HG03025 (cell line): ENCODE measurements at regions not wholly inside any gene's neighbourhood (a gene's known extent, or its start where the extent isn't known, plus 50 kb on each side); places are given as distances from the start of the nearest gene placed in this dataset.

Experiments used
- ATAC-seq: cut with Tn5 transposase; IDR thresholded peaks from one replicate; pipeline ENCODE4 v1.9.1; 2021; ENCODE audit warnings: mild to moderate bottlenecking, moderate library complexity; ENCODE audit not compliant: unreplicated experiment, low FRiP score

DNA sequence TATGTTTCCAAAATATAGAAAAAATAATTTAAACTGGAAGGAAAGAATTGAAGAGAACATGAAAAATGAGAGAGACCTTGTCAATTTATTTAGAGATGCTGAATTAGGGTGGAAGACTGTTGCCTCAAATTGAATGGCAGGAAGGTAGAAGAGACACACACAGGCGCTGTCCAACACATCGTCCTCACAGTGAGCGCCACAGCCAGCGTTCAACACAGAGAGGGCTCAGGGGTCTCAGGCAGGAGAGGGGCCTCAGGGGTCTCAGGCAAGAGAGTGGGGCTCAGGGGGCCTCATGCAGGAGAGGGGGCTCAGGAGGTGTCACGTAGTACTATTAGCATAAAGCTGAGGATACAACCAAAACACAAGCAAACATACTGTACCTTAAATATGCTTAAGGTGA lies 65.7 kb downstream of the TMEM18 start:
- ATAC-seq: no peak

- no peak for ATAC-seq
These were observed 66.7 kb downstream of the TMEM18 start for GRCh38 chr2:610491-610890.

GRCh38 chr2:609881-610280 lies 67.3 kb downstream of the TMEM18 start:
- no peak for ATAC-seq

- no peak for ATAC-seq
These were observed 67.8 kb downstream of the TMEM18 start for GRCh38 chr2:609449-609848.

DNA sequence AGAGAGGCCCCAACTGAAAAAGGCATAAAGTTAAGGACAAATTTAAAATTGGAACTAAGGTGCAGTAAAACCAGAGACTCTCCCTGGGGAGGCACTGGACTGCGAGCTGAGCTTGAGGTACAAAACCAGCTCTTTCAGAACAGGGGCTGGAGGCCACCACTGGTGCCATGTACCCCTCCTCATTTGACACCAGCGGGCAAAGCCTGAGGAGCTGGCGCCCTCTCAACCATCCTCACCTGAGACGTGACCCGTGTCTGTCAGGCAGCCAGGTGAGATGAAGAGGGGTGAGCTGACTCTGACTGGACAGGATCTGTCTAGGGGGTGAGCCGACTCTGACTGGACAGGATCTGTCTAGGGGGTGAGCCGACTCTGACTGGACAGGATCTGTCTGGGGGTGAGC lies 68.5 kb downstream of the TMEM18 start:
- ATAC-seq: no peak

GRCh38 chr2:608297-608696 lies 68.9 kb downstream of the TMEM18 start:
- ATAC-seq: no peak

GRCh38 chr2:607709-608108 lies 69.5 kb downstream of the TMEM18 start:
- no peak for ATAC-seq

DNA sequence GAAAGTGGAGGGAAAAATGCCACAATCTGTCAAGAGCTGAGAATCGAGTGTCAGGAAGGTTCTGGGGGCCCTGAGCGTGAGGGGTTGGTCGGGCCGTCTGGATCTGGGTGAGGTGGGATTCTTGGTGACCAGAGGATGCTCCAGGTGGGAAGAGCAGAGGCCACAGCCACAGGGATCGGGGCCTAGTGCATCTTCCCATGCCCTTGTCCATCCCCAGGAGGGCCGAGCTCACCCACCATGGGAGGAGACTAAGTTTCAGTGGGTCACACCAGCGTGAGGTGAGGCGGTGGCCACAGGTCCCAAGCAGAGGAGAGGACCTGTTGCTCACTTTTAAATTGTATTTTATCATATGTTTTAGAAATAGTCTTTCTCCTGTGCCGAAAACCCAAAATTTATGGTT lies 70.0 kb downstream of the TMEM18 start:
- no peak for ATAC-seq

DNA sequence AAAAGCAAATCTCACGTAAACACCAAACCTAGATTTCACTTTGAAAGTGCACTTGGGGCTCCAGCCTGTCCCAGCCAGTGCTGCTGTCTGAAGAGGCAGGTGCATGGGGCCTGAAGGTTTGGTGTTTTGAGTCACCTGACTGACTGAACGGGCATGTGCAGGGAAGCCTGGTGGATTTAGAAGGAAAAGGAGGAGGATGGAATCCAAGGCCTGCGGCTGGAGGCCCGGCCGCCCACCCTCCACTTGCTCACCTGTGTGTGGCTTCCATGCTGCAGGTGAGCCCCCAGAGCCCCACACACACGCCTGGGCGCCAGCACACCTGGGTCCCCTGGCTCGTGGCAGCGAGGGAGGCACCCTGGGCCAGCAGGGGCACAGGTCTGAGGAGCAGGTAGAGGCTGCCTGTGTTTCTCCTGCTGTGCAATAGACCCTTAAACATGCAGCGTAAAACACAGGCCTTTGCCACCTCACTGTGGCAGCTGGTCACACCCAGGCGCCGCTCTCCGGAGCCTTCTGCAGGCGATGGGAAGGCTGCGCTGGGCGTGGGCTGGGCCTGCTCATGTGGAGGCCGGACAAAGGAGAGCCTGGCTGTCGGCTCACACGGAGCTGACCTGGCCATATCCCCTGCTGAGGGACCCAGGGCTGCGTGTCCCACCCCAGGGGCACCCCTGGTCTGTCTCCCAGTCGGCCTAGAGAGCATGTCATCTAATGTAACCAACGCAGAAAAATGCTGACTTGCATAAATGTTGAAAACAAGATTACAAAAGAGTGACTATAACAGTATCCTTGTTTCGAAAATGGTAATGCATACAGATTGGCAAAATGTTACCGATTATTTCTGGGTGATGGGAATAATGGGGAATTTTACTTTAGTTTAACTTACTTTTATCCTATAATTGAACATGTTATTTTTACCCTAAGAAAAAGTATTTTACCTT lies 71.3 kb downstream of the TMEM18 start:
- ATAC-seq: no peak

GRCh38 chr2:604854-605524 lies 72.2 kb downstream of the TMEM18 start:
- ATAC-seq: no peak

GRCh38 chr2:604385-604784 lies 72.8 kb downstream of the TMEM18 start:
- no peak for ATAC-seq

- no peak for ATAC-seq
These were observed 73.3 kb downstream of the TMEM18 start for GRCh38 chr2:603869-604268.

GRCh38 chr2:603427-603826 lies 73.8 kb downstream of the TMEM18 start:
- ATAC-seq: no peak

- ATAC-seq: no peak
These were observed 74.4 kb downstream of the TMEM18 start for GRCh38 chr2:602571-603359.

DNA sequence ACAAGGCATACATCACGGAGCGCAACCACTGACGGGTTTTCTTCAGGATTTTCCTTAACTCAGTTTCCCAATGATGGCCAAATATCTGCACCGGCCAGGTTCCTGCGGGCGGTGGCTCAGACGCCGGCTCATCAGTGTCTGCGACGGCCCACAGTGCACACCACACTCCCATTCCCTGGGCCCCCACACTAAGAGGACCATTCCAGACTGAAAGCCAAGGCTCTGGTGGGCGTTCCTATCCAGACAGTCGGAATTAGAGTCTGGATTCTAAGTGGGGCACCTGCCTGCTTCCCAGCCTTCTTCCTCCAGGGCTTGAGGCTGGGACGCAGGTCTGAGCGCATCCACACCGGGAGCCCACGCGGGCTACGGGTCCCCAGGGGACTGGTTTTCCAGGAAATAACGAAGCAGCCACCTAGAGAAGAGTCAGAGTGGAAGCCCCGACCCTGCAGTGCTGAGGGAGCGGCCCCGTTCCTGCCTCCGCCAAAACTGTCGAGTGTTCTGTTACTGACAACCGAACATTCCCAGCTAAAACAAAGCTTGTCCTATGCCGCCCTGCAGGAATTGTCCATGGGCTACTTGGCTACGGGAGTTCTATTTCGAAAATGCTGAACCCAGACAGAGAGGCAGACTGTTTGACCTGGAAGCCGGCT lies 75.3 kb downstream of the TMEM18 start:
- ATAC-seq: no peak

- no peak for ATAC-seq
These were observed 75.9 kb downstream of the TMEM18 start for GRCh38 chr2:601387-601698.

GRCh38 chr2:600542-601386 lies 76.4 kb downstream of the TMEM18 start:
- no peak for ATAC-seq

GRCh38 chr2:599601-600000 lies 77.6 kb downstream of the TMEM18 start:
- no peak for ATAC-seq

- ATAC-seq: no peak
These were observed 79.0 kb downstream of the TMEM18 start for GRCh38 chr2:598058-598802.
